T-cell (primary cell): ENCODE measurements at regions not wholly inside any gene's neighbourhood (a gene's known extent, or its start where the extent isn't known, plus 50 kb on each side); places are given as distances from the start of the nearest gene placed in this dataset.
"Not testable (repeated sequence)": the region's sequence is repeated elsewhere in the genome, so short reads cannot be mapped to it uniquely, and the experiment has no call there.

ENCODE experiments used
- ATAC-seq, 4 experiments: fragments of 200-7000 bp in 3 of 4; fragments of 150-1000 bp in 1 of 4; cut with Tn5 transposase; replicated peaks in 1 of 4; 1 replicate in 3 of 4; 2 replicates in 1 of 4; pipeline ENCODE4 v1.10.0; 2021; ENCODE audit warnings: moderate library complexity in 3 of 4, mild to moderate bottlenecking in 2 of 4, moderate number of reproducible peaks in 1 of 4
- CTCF ChIA-PET, 2 donors: fragments of 300-600 bp; sonication (Branson Sonifier 250); formaldehyde crosslinking; loops; one replicate each; lab custom pipeline; 2022; ENCODE audit warnings: antibody characterized with exemption in 2 of 2; lab: Charles Lee
- POLR2A ChIA-PET, 2 donors: fragments of 300-600 bp; sonication (Branson Sonifier 250); formaldehyde crosslinking; loops; one replicate each; lab custom pipeline; 2022; ENCODE audit warnings: antibody characterized with exemption in 2 of 2; lab: Charles Lee
- DNase-seq, 35 experiments: peaks; one replicate each; pipeline versions ENCODE4 v3.0.0 to v3.0.0-alpha.2; 2013 to 2023
- H3K27ac ChIP-seq: one replicate; pipeline ENCODE4 v1.5.1; 2013; ENCODE audit warnings: low read length
- H3K27me3 ChIP-seq, 2 experiments: replicated peaks in 1 of 2; 1 replicate in 1 of 2; 2 replicates in 1 of 2; pipeline versions ENCODE4 v1.6.1 to v1.7.0; 2013; ENCODE audit warnings: low read length in 1 of 2, mixed read lengths in 1 of 2; ENCODE audit not compliant: control insufficient read depth in 2 of 2, insufficient read depth in 2 of 2; ENCODE audit errors: extremely low read depth in 1 of 2
- H3K36me3 ChIP-seq, 2 donors: 1 replicate in 1 of 2; 2 replicates in 1 of 2; pipeline versions ENCODE4 v1.6.1 to v1.7.0; 2013; ENCODE audit warnings: low read length in 1 of 2; ENCODE audit not compliant: control insufficient read depth in 2 of 2, insufficient read depth in 1 of 2; ENCODE audit errors: extremely low read depth in 1 of 2
- H3K4me1 ChIP-seq, 2 experiments: 1 replicate in 1 of 2; 2 replicates in 1 of 2; pipeline versions ENCODE4 v1.6.1 to v1.7.0; 2013; ENCODE audit warnings: low read length in 2 of 2, mixed read lengths in 1 of 2; ENCODE audit not compliant: insufficient read depth in 2 of 2, control insufficient read depth in 1 of 2; ENCODE audit errors: extremely low read depth in 1 of 2
- H3K4me3 ChIP-seq, 2 donors: 1 replicate in 1 of 2; 2 replicates in 1 of 2; pipeline versions ENCODE4 v1.5.1 to v1.7.0; 2013; ENCODE audit warnings: mild to moderate bottlenecking in 2 of 2, low read length in 1 of 2, moderate library complexity in 1 of 2; ENCODE audit not compliant: control insufficient read depth in 1 of 2; ENCODE audit errors: extremely low read depth in 1 of 2
- H3K9me3 ChIP-seq: 2 replicates; pipeline ENCODE4 v1.7.0; 2013
- H3K27ac Mint-ChIP-seq, 2 donors: one replicate each; pipeline ENCODE4 v1.8.0; 2020 to 2021; ENCODE audit warnings: mild to moderate bottlenecking in 2 of 2, mixed read lengths in 2 of 2
- H3K27me3 Mint-ChIP-seq, 2 donors: one replicate each; pipeline ENCODE4 v1.8.0; 2021 to 2022; ENCODE audit warnings: mixed read lengths in 2 of 2
- H3K36me3 Mint-ChIP-seq: one replicate; pipeline ENCODE4 v1.8.0; 2021; ENCODE audit warnings: mixed read lengths
- H3K4me1 Mint-ChIP-seq, 3 donors: one replicate each; pipeline ENCODE4 v1.8.0; 2020 to 2022; ENCODE audit warnings: mixed read lengths in 3 of 3, mild to moderate bottlenecking in 1 of 3
- H3K4me3 Mint-ChIP-seq, 3 donors: one replicate each; pipeline ENCODE4 v1.8.0; 2020 to 2022; ENCODE audit warnings: mild to moderate bottlenecking in 3 of 3, mixed read lengths in 3 of 3, moderate library complexity in 3 of 3
- H3K9me3 Mint-ChIP-seq, 3 donors: one replicate each; pipeline ENCODE4 v1.8.0; 2020 to 2022; ENCODE audit warnings: mixed read lengths in 3 of 3
- WGBS: methylation state at CpG from one replicate; pipeline ENCODE4 v1.1.5; 2013; ENCODE audit warnings: missing lambda C conversion rate; ENCODE audit not compliant: insufficient coverage; 5-methylcytosine and 5-hydroxymethylcytosine counted together

GRCh38 chr7:114342431-114343179 is 72.0 kb upstream of the FOXP2 start:
- Histone ChIP-seq H3K36me3 (no peaks in the 10 kb centered on the region), H3K4me1 (no peaks in the 10 kb centered on the region), H3K27me3 (no peaks in the 10 kb centered on the region), H3K9me3 (no peaks in the 10 kb centered on the region), H3K4me3 (no peak overlapping the region), H3K27ac (no peak overlapping the region)
- no peaks in the 10 kb centered on the region for H3K36me3 Mint-ChIP-seq
- ATAC-seq (no peak), DNase-seq (no peak)
- no peaks in the 10 kb centered on the region for H3K4me1 Mint-ChIP-seq
- no peaks in the 10 kb centered on the region for H3K9me3 Mint-ChIP-seq
- ChIA-PET POLR2A (no interaction called here), CTCF (interaction anchor here in 1 of 2 donors (0.9 kb wide), 1 partner anchor 26 kb away, joined by 3 read pairs; no protein-coding TSS in a partner anchor)
- no peak overlapping the region for H3K27ac Mint-ChIP-seq
- no CpG with 5 or more reads among the region's 1 CpG for WGBS
- H3K4me3 Mint-ChIP-seq: no peak overlapping the region
- H3K27me3 Mint-ChIP-seq: no peaks in the 10 kb centered on the region

GRCh38 chr7:114341648-114342047 is 73.0 kb upstream of the FOXP2 start:
- CTCF ChIA-PET: no interaction called here
- no peaks in the 10 kb centered on the region for H3K4me1 ChIP-seq
- H3K36me3 Mint-ChIP-seq: no peaks in the 10 kb centered on the region
- no peak overlapping the region for H3K4me3 ChIP-seq
- WGBS: no CpG with 5 or more reads among the region's 3 CpGs
- no peaks in the 10 kb centered on the region for H3K27me3 Mint-ChIP-seq
- H3K9me3 ChIP-seq: no peaks in the 10 kb centered on the region
- H3K27me3 ChIP-seq: no peaks in the 10 kb centered on the region
- ATAC-seq (no peak), DNase-seq (no peak)
- H3K4me1 Mint-ChIP-seq: no peaks in the 10 kb centered on the region
- H3K27ac Mint-ChIP-seq: no peak overlapping the region
- no peaks in the 10 kb centered on the region for H3K36me3 ChIP-seq
- no peaks in the 10 kb centered on the region for H3K9me3 Mint-ChIP-seq
- POLR2A ChIA-PET: no interaction called here
- no peak overlapping the region for H3K4me3 Mint-ChIP-seq
- H3K27ac ChIP-seq: no peak overlapping the region

GRCh38 chr7:114334989-114335388 is 79.6 kb upstream of the FOXP2 start:
- Mint-ChIP-seq H3K27ac (no peak overlapping the region), H3K27me3 (no peaks in the 10 kb centered on the region), H3K9me3 (no peaks in the 10 kb centered on the region), H3K4me3 (no peak overlapping the region), H3K36me3 (no peaks in the 10 kb centered on the region), H3K4me1 (no peaks in the 10 kb centered on the region)
- POLR2A ChIA-PET: no interaction called here
- no peaks in the 10 kb centered on the region for H3K9me3 ChIP-seq
- no CpG with 5 or more reads among the region's 1 CpG for WGBS
- ATAC-seq (no peak), DNase-seq (no peak)
- H3K36me3 ChIP-seq: no peaks in the 10 kb centered on the region
- H3K4me1 ChIP-seq: no peaks in the 10 kb centered on the region
- H3K27ac ChIP-seq: no peak overlapping the region
- H3K4me3 ChIP-seq: no peak overlapping the region
- CTCF ChIA-PET: interaction anchor here (0.6 kb wide), 2 partner anchors 202 to 882 kb away, joined by 3 to 6 read pairs; no protein-coding TSS in a partner anchor
- no peaks in the 10 kb centered on the region for H3K27me3 ChIP-seq

- H3K36me3 ChIP-seq, H3K36me3 Mint-ChIP-seq, DNase-seq, H3K4me3 Mint-ChIP-seq, CTCF ChIA-PET, H3K27me3 Mint-ChIP-seq, H3K9me3 Mint-ChIP-seq, H3K4me1 Mint-ChIP-seq, H3K27ac ChIP-seq, H3K27me3 ChIP-seq, H3K4me3 ChIP-seq, H3K9me3 ChIP-seq, H3K4me1 ChIP-seq, POLR2A ChIA-PET, ATAC-seq, H3K27ac Mint-ChIP-seq: not testable (repeated sequence)
- no CpG with 5 or more reads among the region's 10 CpGs for WGBS
Measured at GRCh38 chr7:114329458-114329857, 85.2 kb upstream of the FOXP2 start.

- Mint-ChIP-seq H3K27ac (no peak overlapping the region), H3K36me3 (no peaks in the 10 kb centered on the region)
Measured at GRCh38 chr7:114317450-114318098, 97.0 kb upstream of the FOXP2 start.

GRCh38 chr7:114312649-114313048 is 102.0 kb upstream of the FOXP2 start:
- no peaks in the 10 kb centered on the region for H3K36me3 ChIP-seq
- DNase-seq (no peak), ATAC-seq (no peak)
- no peak overlapping the region for H3K27ac ChIP-seq
- POLR2A ChIA-PET: no interaction called here
- H3K9me3 ChIP-seq: no peaks in the 10 kb centered on the region
- no peaks in the 10 kb centered on the region for H3K9me3 Mint-ChIP-seq
- no peaks in the 10 kb centered on the region for H3K4me1 ChIP-seq
- H3K27me3 ChIP-seq: no peaks in the 10 kb centered on the region
- H3K27ac Mint-ChIP-seq: no peak overlapping the region
- H3K4me3 Mint-ChIP-seq: no peak overlapping the region
- H3K4me3 ChIP-seq: no peak overlapping the region
- no peaks in the 10 kb centered on the region for H3K36me3 Mint-ChIP-seq
- WGBS: no CpG with 5 or more reads among the region's 1 CpG
- H3K27me3 Mint-ChIP-seq: no peaks in the 10 kb centered on the region
- no peaks in the 10 kb centered on the region for H3K4me1 Mint-ChIP-seq
- CTCF ChIA-PET: no interaction called here

More at GRCh38 chr7:114317450-114318098, 97.0 kb upstream of the FOXP2 start:
- WGBS: 44% methylated on average over 2 of the region's 2 CpGs
- Histone ChIP-seq H3K4me1 (no peaks in the 10 kb centered on the region), H3K9me3 (no peaks in the 10 kb centered on the region), H3K27ac (no peak overlapping the region), H3K36me3 (no peaks in the 10 kb centered on the region), H3K27me3 (no peaks in the 10 kb centered on the region), H3K4me3 (no peak overlapping the region)
- POLR2A ChIA-PET: no interaction called here
- ATAC-seq (no peak), DNase-seq (no peak)
- CTCF ChIA-PET: interaction anchor here in 1 of 2 donors (0.7 kb wide), 1 partner anchor 25 kb away, joined by 3 read pairs; no protein-coding TSS in a partner anchor
- Mint-ChIP-seq H3K27me3 (no peaks in the 10 kb centered on the region), H3K9me3 (peaks cover 0 to 3% (median 0%) of the 10 kb centered on the region in 3 donors), H3K4me1 (no peaks in the 10 kb centered on the region), H3K4me3 (no peak overlapping the region)
